TTC549 (cell line): ENCODE measurements at regions not wholly inside any gene's neighbourhood (a gene's known extent, or its start where the extent isn't known, plus 50 kb on each side); places are given as distances from the start of the nearest gene placed in this dataset.

Experiments
- FAIRE-seq: peaks from 2 replicates; lab custom pipeline; 2012; peaks lifted over from hg19 to GRCh38; lab: Jason Lieb, UNC

DNA sequence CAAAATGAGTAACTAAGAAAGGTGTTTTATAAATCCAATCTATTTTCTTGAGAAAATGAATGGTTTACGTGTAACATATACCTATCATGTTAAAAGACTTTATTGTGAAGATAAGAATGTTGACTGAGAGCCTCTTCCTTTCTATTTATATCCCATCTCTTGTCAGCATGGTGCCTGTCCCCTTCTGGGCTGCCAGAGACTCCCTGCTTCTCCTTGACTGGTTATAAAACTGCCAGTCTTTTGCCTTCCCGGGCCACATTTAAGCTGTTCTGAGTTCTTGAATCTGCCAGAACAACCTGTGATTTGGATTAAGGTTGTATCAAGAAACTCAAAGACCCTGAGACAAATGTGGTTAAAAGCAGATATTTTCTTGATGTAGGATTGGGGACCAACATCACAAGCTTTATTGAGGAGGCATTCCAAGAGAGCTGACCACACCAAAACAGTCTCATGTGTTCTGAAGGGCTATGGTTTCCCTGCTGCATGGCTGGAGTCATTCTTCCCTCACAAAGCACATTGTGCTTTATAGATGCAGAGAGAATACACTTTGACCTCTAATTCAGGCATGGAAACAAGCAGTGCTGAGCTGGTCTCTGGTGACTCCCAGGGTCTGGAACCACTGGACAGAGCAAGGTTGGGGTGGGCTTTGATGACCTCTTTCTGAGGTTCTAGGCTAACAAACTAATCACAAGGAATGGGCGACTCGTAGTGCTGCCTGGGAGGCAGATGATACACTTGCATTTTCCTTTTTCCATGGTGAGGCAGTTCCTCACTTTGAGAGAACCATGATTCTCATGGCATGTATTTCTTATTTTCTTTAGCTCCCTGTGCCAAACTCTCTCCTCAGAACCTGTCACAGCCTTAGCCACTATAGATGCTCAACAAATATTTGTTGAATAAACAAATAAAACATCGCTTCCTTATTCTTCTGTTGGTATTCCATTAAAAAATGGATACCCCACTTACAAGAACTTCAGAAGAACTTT is 205.0 kb upstream of the PREP start:
- FAIRE-seq, result no peak

GRCh38 chr6:105606831-105607463 is 204.1 kb upstream of the PREP start:
- no peak for FAIRE-seq

DNA sequence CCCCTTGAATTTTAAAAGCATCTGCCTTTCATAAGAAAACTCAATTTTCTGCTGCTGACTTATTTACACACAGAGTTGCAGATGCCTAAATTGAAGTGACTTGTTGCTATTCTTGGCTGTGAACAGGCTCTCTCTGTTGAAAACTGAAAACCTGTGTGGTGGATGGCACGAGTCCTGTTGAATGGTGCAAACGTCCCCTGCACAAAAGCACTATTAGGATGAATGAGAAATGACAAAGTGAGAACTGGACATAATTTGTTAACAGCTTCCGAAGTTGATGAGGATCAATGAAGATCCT is 201.7 kb upstream of the PREP start:
- FAIRE-seq, result no peak

GRCh38 chr6:105603788-105604586 is 201.1 kb upstream of the PREP start:
- FAIRE-seq, result peak; percentile 67

GRCh38 chr6:105601541-105602236 is 198.8 kb upstream of the PREP start:
- FAIRE-seq, result no peak

DNA sequence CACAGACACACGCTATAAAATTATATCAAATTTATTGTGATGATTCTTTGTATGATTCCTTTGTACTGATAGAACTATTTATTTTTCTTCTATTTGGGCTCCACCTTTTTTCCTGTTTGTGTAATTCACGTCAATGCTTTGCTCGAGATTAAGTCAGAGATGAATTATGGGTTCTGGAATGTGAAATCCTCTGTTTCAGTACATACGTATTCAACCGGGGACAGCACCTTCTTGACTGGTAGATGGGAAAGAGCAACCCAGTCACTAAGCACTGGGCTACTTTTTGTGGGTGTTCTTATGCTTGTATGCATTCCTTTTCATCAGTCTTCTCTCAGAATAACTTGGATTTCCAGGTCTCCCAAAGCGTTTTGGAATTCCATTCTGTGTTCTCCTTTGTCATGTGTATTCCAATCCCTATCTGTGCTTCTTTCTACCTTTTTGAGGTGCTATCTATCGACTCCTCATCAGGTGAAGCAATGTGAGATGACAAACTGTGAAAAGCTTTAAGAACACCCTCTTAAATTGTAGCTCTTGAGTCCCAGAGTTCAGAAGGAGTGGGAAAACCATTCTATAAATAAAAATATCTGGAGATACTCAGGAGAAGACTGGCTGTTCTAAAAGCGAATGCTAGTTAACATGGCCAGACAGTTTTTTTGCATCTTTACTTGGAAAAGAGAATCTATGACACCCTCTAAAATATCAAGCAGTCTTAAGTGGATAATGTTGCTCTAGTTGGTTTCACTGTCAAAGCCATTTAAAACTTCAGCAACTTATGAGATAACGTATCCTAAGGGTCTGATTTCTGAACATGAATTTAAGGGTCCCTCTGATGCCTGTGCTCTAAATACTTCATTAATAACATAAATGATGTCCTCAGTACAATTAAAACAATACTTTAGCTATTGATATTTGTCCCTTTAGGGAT is 197.7 kb upstream of the PREP start:
- FAIRE-seq, result no peak

GRCh38 chr6:105598264-105598663 is 195.4 kb upstream of the PREP start:
- FAIRE-seq, result no peak

- FAIRE-seq, result peak; percentile 95
Measured at GRCh38 chr6:105596284-105596755, 193.4 kb upstream of the PREP start.

DNA sequence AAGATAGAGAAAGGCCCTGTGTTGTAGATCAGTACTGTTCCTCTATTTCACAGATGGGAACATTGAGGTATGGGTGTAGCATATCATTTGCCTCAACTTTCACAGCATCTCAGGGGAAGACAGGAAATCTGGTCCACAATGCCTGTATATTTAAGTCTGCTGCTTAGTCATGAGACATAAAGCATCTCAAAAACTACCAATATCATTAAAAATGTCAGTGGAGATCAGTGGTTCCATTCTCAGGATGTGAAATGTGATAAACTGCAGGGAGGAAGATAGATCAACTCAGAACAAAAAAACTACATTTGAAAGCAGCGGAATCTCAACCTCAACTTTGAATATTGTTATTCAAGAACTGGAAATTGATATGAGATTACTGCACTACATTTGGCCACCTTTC is 192.9 kb upstream of the PREP start:
- FAIRE-seq, result no peak

- FAIRE-seq, result no peak
Measured at GRCh38 chr6:105594821-105595220, 191.9 kb upstream of the PREP start.

DNA sequence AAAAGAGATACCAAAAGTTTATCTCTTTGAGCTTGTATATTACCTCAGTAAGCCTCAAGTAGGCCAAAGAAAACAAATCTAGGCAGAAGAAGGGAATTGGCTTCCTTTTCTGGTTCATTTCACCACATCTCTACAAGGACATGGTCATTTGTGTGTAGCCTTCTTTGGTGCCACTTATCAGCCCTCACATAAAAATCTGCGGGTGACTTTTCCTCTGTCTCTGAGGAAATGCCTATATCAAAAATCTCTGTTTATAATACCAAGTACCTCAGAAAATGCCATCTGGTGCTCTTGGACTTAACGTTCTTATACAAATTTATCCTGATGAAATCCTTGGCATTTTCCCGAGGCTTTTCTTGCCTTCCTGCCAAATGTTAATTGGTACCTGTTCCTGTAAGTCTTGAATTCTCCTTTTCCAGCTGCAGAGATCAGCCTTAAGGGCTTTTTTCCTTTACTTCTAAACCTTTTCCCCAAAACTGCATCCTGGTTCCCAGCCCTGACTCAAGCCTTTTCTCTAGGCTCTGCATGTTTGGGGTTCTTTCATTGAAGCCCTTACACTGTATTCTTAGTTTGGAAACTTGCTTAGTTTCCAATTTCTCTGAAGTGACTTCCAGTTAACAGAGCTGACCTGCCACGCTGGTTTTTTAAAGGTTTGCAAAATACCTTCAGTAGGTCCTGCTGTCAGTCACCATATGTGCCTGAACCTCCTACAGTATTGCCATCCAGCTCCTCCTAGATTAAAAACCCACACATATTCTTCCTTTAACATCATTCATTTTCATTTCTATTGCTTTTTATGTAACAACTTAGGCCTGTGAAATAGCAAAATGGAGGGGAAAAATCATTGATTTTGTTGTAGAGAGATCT is 191.2 kb upstream of the PREP start:
- FAIRE-seq, result peak; percentile 90

DNA sequence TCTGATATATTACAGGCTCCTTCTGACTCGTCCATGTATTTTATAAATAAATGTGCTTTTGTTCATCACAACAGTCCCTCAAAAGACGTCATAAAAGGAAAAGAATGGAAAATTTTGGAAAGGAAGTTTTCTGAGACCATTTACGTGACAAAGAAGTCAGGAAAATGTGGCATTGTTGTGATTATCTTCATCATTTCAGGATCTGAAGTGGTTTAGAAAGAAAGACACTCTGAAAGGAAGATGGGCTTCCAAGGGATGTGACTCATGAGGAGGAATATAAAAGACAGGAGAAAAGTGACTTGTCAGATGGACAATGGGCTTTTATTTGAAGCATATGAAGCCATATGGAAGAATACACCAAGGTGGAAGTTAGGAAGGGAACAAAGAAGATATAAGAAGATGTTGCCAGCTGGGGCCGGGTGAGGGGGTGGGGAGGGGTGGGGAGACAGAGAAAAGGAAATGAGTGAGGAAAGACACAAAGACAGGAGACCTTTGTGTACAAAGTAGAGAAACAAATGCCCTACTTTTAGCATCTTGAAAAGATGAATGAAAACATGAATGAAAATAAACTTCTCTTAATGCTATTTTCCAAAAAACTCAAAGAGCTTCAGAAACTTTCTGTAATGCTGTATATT is 190.3 kb upstream of the PREP start:
- FAIRE-seq, result peak; percentile 39

- FAIRE-seq, result no peak
Measured at GRCh38 chr6:105592329-105592728, 189.4 kb upstream of the PREP start.

GRCh38 chr6:105591053-105591452 is 188.2 kb upstream of the PREP start:
- peak; percentile 5 for FAIRE-seq

DNA sequence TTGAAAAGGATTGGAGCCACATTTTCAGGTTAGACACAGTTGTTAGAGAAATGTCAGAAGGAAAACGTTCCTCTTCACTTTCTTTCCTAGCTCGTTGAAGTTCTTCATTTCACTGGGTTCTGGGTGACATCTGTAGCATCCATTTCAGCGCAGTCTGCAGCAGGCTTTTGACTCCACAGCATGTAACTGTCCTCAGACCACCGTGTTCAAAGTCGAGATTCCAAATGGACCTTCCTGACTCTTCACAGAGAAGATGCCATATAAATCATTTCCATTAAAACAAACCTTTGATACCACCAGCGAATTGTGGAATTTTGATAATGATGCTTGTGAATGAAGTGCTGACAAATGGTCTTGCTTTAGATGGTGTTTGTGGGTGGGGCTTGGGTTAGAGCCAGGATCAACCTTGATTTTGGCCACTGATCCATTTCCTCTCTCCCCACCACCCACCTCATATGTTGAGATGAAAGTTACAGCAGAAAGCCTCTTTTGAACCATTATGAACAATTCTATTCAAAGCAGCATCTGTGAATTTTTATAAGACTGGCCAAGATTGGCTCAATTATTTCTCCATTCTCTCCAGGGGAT is 185.3 kb upstream of the PREP start:
- FAIRE-seq, result no peak

- peak; percentile 74 for FAIRE-seq
Measured at GRCh38 chr6:105587349-105588122, 184.7 kb upstream of the PREP start.

- no peak for FAIRE-seq
Measured at GRCh38 chr6:105578179-105578707, 175.4 kb upstream of the PREP start.

GRCh38 chr6:105573556-105573955 is 170.7 kb upstream of the PREP start:
- no peak for FAIRE-seq
